Ovary (tissue), 3 donors: ENCODE measurements at regions not wholly inside any gene's neighbourhood (a gene's known extent, or its start where the extent isn't known, plus 50 kb on each side); places are given as distances from the start of the nearest gene placed in this dataset.

Experiments used
- CTCF ChIP-seq, 3 donors: fragments of 450-650 bp in 2 of 3; fragments of 200-600 bp in 1 of 3; IDR thresholded peaks; one replicate each; pipeline versions ENCODE4 v1.5.1 to v1.8.0; 2016 to 2022; ENCODE audit warnings: antibody characterized with exemption in 3 of 3, mild to moderate bottlenecking in 1 of 3
- EP300 ChIP-seq: sonication (generic); formaldehyde crosslinking; IDR thresholded peaks from one replicate; pipeline ENCODE4 v1.6.1; 2017; ENCODE audit warnings: antibody characterized with exemption
- POLR2A ChIP-seq: fragments of 450-650 bp; IDR thresholded peaks from one replicate; pipeline ENCODE4 v1.6.1; 2017; ENCODE audit warnings: antibody characterized with exemption, mild to moderate bottlenecking, moderate library complexity
- donor health status: DM: no; HTN: no; CAD: no.

GRCh38 chr10:105503714-105504113, 862.6 kb downstream of the SORCS3 start:
- TF ChIP-seq CTCF (IDR thresholded peaks at IDR 0.05) (no peak), EP300 (no peak), POLR2A (no peak)
